HEK293T (cell line): ENCODE measurements at regions not wholly inside any gene's neighbourhood (a gene's known extent, or its start where the extent isn't known, plus 50 kb on each side); places are given as distances from the start of the nearest gene placed in this dataset.

ENCODE experiments used
- BHLHE40 ChIP-seq: fragments of 450-650 bp; IDR thresholded peaks from 2 replicates; pipeline ENCODE4 v1.6.1; 2016; ENCODE audit warnings: mild to moderate bottlenecking, moderate library complexity, borderline replicate concordance
- FOXM1 ChIP-seq: fragments of 450-650 bp; IDR thresholded peaks from 2 replicates; pipeline ENCODE4 v1.6.1; 2017; ENCODE audit warnings: mild to moderate bottlenecking, borderline replicate concordance
- LEF1 ChIP-seq: fragments of 450-650 bp; IDR thresholded peaks from 2 replicates; pipeline ENCODE4 v1.6.1; 2017; ENCODE audit warnings: mild to moderate bottlenecking, borderline replicate concordance
- PKNOX1 ChIP-seq: fragments of 450-650 bp; IDR thresholded peaks from 2 replicates; pipeline ENCODE4 v1.6.1; 2016

DNA sequence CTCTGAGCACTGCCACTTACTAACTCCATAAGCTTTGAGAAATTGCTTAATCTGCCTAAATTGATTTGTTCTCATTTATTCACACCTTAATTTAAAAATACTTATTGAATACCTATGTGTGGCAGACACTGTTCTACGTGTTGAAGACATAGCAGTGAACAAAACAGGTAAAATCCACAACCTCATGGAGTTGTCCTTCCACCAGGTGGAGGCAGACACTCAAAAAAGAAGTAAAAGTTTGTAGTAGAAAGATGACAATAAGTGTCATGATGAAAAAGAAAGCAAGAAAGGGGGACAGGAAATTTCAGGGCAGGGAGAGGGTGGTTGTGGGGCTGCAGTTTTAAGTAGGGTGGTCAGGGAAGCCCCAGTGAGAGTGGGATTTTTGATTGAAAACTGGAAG is 94.9 kb downstream of the SREK1 start:
- TF ChIP-seq LEF1, result no peak
- no peak for TF ChIP-seq BHLHE40
- no peak for TF ChIP-seq FOXM1
- no peak for TF ChIP-seq PKNOX1
